ENCODE measurements at regions not wholly inside any gene's neighbourhood (a gene's known extent, or its start where the extent isn't known, plus 50 kb on each side); places are given as distances from the start of the nearest gene placed in this dataset.

GRCh38 chr12:88305254-88305890, 163.3 kb downstream of the TMTC3 start:
- H3K4me3 ChIP-seq (ENCODE audit: low read depth, low read length, poor library complexity, severe bottlenecking): no peak overlapping the region
- H3K27me3 ChIP-seq (replicated peaks; ENCODE audit: insufficient read depth, low read depth, low read length, poor library complexity): no peaks in the 10 kb centered on the region
- CTCF ChIA-PET: no interaction called here
- intact Hi-C loops (cut with micrococcal nuclease; ENCODE audit: unreplicated experiment): no loop called here
- H3K36me3 ChIP-seq (ENCODE audit: insufficient read depth, low read length, poor library complexity, severe bottlenecking): no peaks in the 10 kb centered on the region
- no peak for DNase-seq (ENCODE audit: low spot score)
- no peak overlapping the region for H3K27ac ChIP-seq (ENCODE audit: low read depth, low read length, poor library complexity, severe bottlenecking)
- H3K9me3 ChIP-seq (ENCODE audit: low read depth, low read length, poor library complexity, severe bottlenecking): no peaks in the 10 kb centered on the region
- BruUV-seq (replicated peaks): no TSS peak
- no peak for TF ChIP-seq EZH2 (IDR thresholded peaks at IDR 0.05; ENCODE audit: borderline replicate concordance, low read depth, low read length, poor library complexity, severe bottlenecking)
- TF ChIP-seq CTCF (conservative IDR thresholded peaks at IDR 0.05; ENCODE audit: low read depth, low read length): no peak
- POLR2A ChIA-PET (ENCODE audit: low non-redundant PET): interaction anchor here (0.5 kb wide), 1 partner anchor 17 kb away, joined by 5 read pairs; no protein-coding TSS in a partner anchor
- H3K4me1 ChIP-seq (ENCODE audit: insufficient read depth, low read length, poor library complexity, severe bottlenecking): peaks cover 4% of the 10 kb centered on the region

- intact Hi-C loops (cut with micrococcal nuclease; ENCODE audit: unreplicated experiment): no loop called here
- no peak for TF ChIP-seq CTCF (conservative IDR thresholded peaks at IDR 0.05; ENCODE audit: low read depth, low read length)
- no peak for TF ChIP-seq EZH2 (IDR thresholded peaks at IDR 0.05; ENCODE audit: borderline replicate concordance, low read depth, low read length, poor library complexity, severe bottlenecking)
- H3K4me3 ChIP-seq (ENCODE audit: low read depth, low read length, poor library complexity, severe bottlenecking): no peak overlapping the region
- DNase-seq (ENCODE audit: low spot score): no peak
- peaks cover 4% of the 10 kb centered on the region for H3K4me1 ChIP-seq (ENCODE audit: insufficient read depth, low read length, poor library complexity, severe bottlenecking)
- BruUV-seq (replicated peaks): no TSS peak
- H3K27me3 ChIP-seq (replicated peaks; ENCODE audit: insufficient read depth, low read depth, low read length, poor library complexity): no peaks in the 10 kb centered on the region
- CTCF ChIA-PET: no interaction called here
- no peaks in the 10 kb centered on the region for H3K9me3 ChIP-seq (ENCODE audit: low read depth, low read length, poor library complexity, severe bottlenecking)
- POLR2A ChIA-PET (ENCODE audit: low non-redundant PET): no interaction called here
- H3K36me3 ChIP-seq (ENCODE audit: insufficient read depth, low read length, poor library complexity, severe bottlenecking): no peaks in the 10 kb centered on the region
- H3K27ac ChIP-seq (ENCODE audit: low read depth, low read length, poor library complexity, severe bottlenecking): no peak overlapping the region
Observed at GRCh38 chr12:88306471-88307069, 164.5 kb downstream of the TMTC3 start.

GRCh38 chr12:88307961-88308360, 165.9 kb downstream of the TMTC3 start:
- TF ChIP-seq CTCF (conservative IDR thresholded peaks at IDR 0.05; ENCODE audit: low read depth, low read length) (no peak), EZH2 (IDR thresholded peaks at IDR 0.05; ENCODE audit: borderline replicate concordance, low read depth, low read length, poor library complexity, severe bottlenecking) (no peak)
- CTCF ChIA-PET: no interaction called here
- H3K27ac ChIP-seq (ENCODE audit: low read depth, low read length, poor library complexity, severe bottlenecking): no peak overlapping the region
- BruUV-seq (replicated peaks): no TSS peak
- no peak for DNase-seq (ENCODE audit: low spot score)
- H3K36me3 ChIP-seq (ENCODE audit: insufficient read depth, low read length, poor library complexity, severe bottlenecking): no peaks in the 10 kb centered on the region
- H3K4me1 ChIP-seq (ENCODE audit: insufficient read depth, low read length, poor library complexity, severe bottlenecking): peaks cover 4% of the 10 kb centered on the region
- intact Hi-C loops (cut with micrococcal nuclease; ENCODE audit: unreplicated experiment): no loop called here
- no peaks in the 10 kb centered on the region for H3K27me3 ChIP-seq (replicated peaks; ENCODE audit: insufficient read depth, low read depth, low read length, poor library complexity)
- H3K9me3 ChIP-seq (ENCODE audit: low read depth, low read length, poor library complexity, severe bottlenecking): no peaks in the 10 kb centered on the region
- POLR2A ChIA-PET (ENCODE audit: low non-redundant PET): no interaction called here
- H3K4me3 ChIP-seq (ENCODE audit: low read depth, low read length, poor library complexity, severe bottlenecking): no peak overlapping the region

Data from A673 (cell line).